Caco-2 (cell line): ENCODE measurements at regions not wholly inside any gene's neighbourhood (a gene's known extent, or its start where the extent isn't known, plus 50 kb on each side); places are given as distances from the start of the nearest gene placed in this dataset.

Source experiments
- BruUV-seq: library from RNA; stranded (reverse); fragments of 400-500 nt; replicated peaks from 2 replicates; lab custom pipeline; 2021; lab: Mats Ljungman, UMichigan
- CTCF ChIA-PET: fragments of 300-600 bp; sonication (Branson Sonifier 250); formaldehyde crosslinking; loops from one replicate; lab custom pipeline; 2022; ENCODE audit warnings: antibody characterized with exemption; lab: Charles Lee
- POLR2A ChIA-PET: fragments of 300-600 bp; sonication (Branson Sonifier 250); formaldehyde crosslinking; loops from one replicate; lab custom pipeline; 2022; ENCODE audit warnings: antibody characterized with exemption; lab: Charles Lee
- DNase-seq, 2 experiments: peaks; one replicate each; pipeline versions ENCODE4 v3.0.0 to v3.0.0-alpha.2; 2020 to 2022
- H3K27me3 ChIP-seq: replicated peaks from 2 replicates; pipeline ENCODE4 v1.6.0; 2011; ENCODE audit warnings: low read length; ENCODE audit not compliant: control insufficient read depth, insufficient read depth
- H3K36me3 ChIP-seq: 2 replicates; pipeline ENCODE4 v1.5.1; 2011; ENCODE audit warnings: low read length; ENCODE audit not compliant: control insufficient read depth, insufficient read depth
- H3K4me1 ChIP-seq: fragments of 250-450 bp; sonication (Bioruptor Pico); 2 replicates; pipeline ENCODE4 v1.5.1; 2020; ENCODE audit warnings: mild to moderate bottlenecking
- H3K4me3 ChIP-seq: 2 replicates; pipeline ENCODE4 v1.5.1; 2011; ENCODE audit warnings: low read depth, mild to moderate bottlenecking, control low read depth, low read length
- H3K9me3 ChIP-seq: fragments of 250-450 bp; sonication (Bioruptor Pico); 2 replicates; pipeline ENCODE4 v1.5.1; 2020; ENCODE audit warnings: mild to moderate bottlenecking, moderate library complexity
- H3K27ac Mint-ChIP-seq: one replicate; pipeline ENCODE4 v1.8.0; 2022; ENCODE audit warnings: mixed read lengths; ENCODE audit not compliant: unreplicated experiment
- H3K27me3 Mint-ChIP-seq: one replicate; pipeline ENCODE4 v1.8.0; 2022; ENCODE audit warnings: mixed read lengths; ENCODE audit not compliant: insufficient read depth, unreplicated experiment
- H3K36me3 Mint-ChIP-seq: one replicate; pipeline ENCODE4 v1.8.0; 2022; ENCODE audit warnings: mild to moderate bottlenecking, mixed read lengths; ENCODE audit not compliant: insufficient read depth, unreplicated experiment
- H3K4me1 Mint-ChIP-seq: one replicate; pipeline ENCODE4 v1.8.0; 2022; ENCODE audit warnings: low read depth, mixed read lengths; ENCODE audit not compliant: unreplicated experiment
- H3K4me3 Mint-ChIP-seq: one replicate; pipeline ENCODE4 v1.8.0; 2022; ENCODE audit warnings: mild to moderate bottlenecking, moderate library complexity, mixed read lengths; ENCODE audit not compliant: unreplicated experiment
- H3K9me3 Mint-ChIP-seq: one replicate; pipeline ENCODE4 v1.8.0; 2022; ENCODE audit warnings: mixed read lengths; ENCODE audit not compliant: unreplicated experiment
- CTCF ChIP-seq, 2 experiments: fragments of 200-600 bp in 1 of 2; IDR thresholded peaks; 1 replicate in 1 of 2; 2 replicates in 1 of 2; pipeline versions ENCODE4 v1.5.1 to v1.8.0; 2011 to 2022; ENCODE audit warnings: antibody characterized with exemption in 1 of 2, control low read depth in 1 of 2, inconsistent platforms in 1 of 2, low read depth in 1 of 2, low read length in 1 of 2, mild to moderate bottlenecking in 1 of 2, moderate library complexity in 1 of 2; ENCODE audit not compliant: insufficient read depth in 1 of 2, severe bottlenecking in 1 of 2, unreplicated experiment in 1 of 2
- intact Hi-C: fragments of 100-400 bp; cut with micrococcal nuclease; formaldehyde crosslinking; loops from one replicate; pipeline ENCODE4 v1.10.0; 2022; ENCODE audit not compliant: unreplicated experiment

GRCh38 chrX:134174273-134174660 lies 62.7 kb upstream of the CCDC160 start:
- no TSS peak for BruUV-seq
- Histone ChIP-seq H3K4me1 (no peaks in the 10 kb centered on the region), H3K27me3 (no peaks in the 10 kb centered on the region), H3K4me3 (no peak overlapping the region), H3K36me3 (no peaks in the 10 kb centered on the region), H3K9me3 (no peaks in the 10 kb centered on the region)
- Mint-ChIP-seq H3K9me3 (no peaks in the 10 kb centered on the region), H3K4me1 (no peaks in the 10 kb centered on the region), H3K27ac (no peak overlapping the region), H3K36me3 (no peaks in the 10 kb centered on the region), H3K4me3 (no peak overlapping the region), H3K27me3 (no peaks in the 10 kb centered on the region)
- intact Hi-C loops, result no loop called here
- TF ChIP-seq CTCF (IDR thresholded peaks at IDR 0.05; ENCODE audit: insufficient read depth in 1 of 2, low read depth in 1 of 2, low read length in 1 of 2, severe bottlenecking in 1 of 2, unreplicated experiment in 1 of 2), result no peak
- ChIA-PET CTCF (no interaction called here), POLR2A (no interaction called here)
- DNase-seq, result no peak

GRCh38 chrX:134174859-134175258 lies 62.1 kb upstream of the CCDC160 start:
- POLR2A ChIA-PET, result no interaction called here

GRCh38 chrX:134177527-134177926 lies 59.5 kb upstream of the CCDC160 start:
- no peak for DNase-seq

More at GRCh38 chrX:134174859-134175258, 62.1 kb upstream of the CCDC160 start:
- Mint-ChIP-seq H3K27me3 (no peaks in the 10 kb centered on the region), H3K4me1 (no peaks in the 10 kb centered on the region), H3K27ac (no peak overlapping the region), H3K9me3 (no peaks in the 10 kb centered on the region), H3K36me3 (no peaks in the 10 kb centered on the region), H3K4me3 (no peak overlapping the region)
- no peaks in the 10 kb centered on the region for H3K4me1 ChIP-seq
- no peaks in the 10 kb centered on the region for H3K36me3 ChIP-seq
- intact Hi-C loops, result no loop called here
- no peak for DNase-seq
- H3K9me3 ChIP-seq, result no peaks in the 10 kb centered on the region
- CTCF ChIA-PET, result no interaction called here
- H3K4me3 ChIP-seq, result no peak overlapping the region
- BruUV-seq, result no TSS peak
- H3K27me3 ChIP-seq, result no peaks in the 10 kb centered on the region
- no peak for TF ChIP-seq CTCF (IDR thresholded peaks at IDR 0.05; ENCODE audit: insufficient read depth in 1 of 2, low read depth in 1 of 2, low read length in 1 of 2, severe bottlenecking in 1 of 2, unreplicated experiment in 1 of 2)

More at GRCh38 chrX:134177527-134177926, 59.5 kb upstream of the CCDC160 start:
- Mint-ChIP-seq H3K27me3 (no peaks in the 10 kb centered on the region), H3K27ac (no peak overlapping the region), H3K4me1 (peaks cover 18% of the 10 kb centered on the region), H3K9me3 (no peaks in the 10 kb centered on the region), H3K36me3 (no peaks in the 10 kb centered on the region), H3K4me3 (no peak overlapping the region)
- no peaks in the 10 kb centered on the region for H3K36me3 ChIP-seq
- no TSS peak for BruUV-seq
- intact Hi-C loops, result no loop called here
- TF ChIP-seq CTCF (IDR thresholded peaks at IDR 0.05; ENCODE audit: insufficient read depth in 1 of 2, low read depth in 1 of 2, low read length in 1 of 2, severe bottlenecking in 1 of 2, unreplicated experiment in 1 of 2), result no peak
- no peaks in the 10 kb centered on the region for H3K4me1 ChIP-seq
- no peaks in the 10 kb centered on the region for H3K27me3 ChIP-seq
- CTCF ChIA-PET, result no interaction called here
- no peaks in the 10 kb centered on the region for H3K9me3 ChIP-seq
- H3K4me3 ChIP-seq, result no peak overlapping the region
- POLR2A ChIA-PET, result no interaction called here
